GM18508 (cell line): ENCODE measurements at regions not wholly inside any gene's neighbourhood (a gene's known extent, or its start where the extent isn't known, plus 50 kb on each side); places are given as distances from the start of the nearest gene placed in this dataset.

Source experiments
- ATAC-seq: cut with Tn5 transposase; IDR thresholded peaks from one replicate; pipeline ENCODE4 v1.9.1; 2021; ENCODE audit warnings: moderate number of reproducible peaks; ENCODE audit not compliant: insufficient read depth, unreplicated experiment

GRCh38 chr6:22873513-22874136 lies 304.3 kb downstream of the HDGFL1 start:
- no peak for ATAC-seq

DNA sequence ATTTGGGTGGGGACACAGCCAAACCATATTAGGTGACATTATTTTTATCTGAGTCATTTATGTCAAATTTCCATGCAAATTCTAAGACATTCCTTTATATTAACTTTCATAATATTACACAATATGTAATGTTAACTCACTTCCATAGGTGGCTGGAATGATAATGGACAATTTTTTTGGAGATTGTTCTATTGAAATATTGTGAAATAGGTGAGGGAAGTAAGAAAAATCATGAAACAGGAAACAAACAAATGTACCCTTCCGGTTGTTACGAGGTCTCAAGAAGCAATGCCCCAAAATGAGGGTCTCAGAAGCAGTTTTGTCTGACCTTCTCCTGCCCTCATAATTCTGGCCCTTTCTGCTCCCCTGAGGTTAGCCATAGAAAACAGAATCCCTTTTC lies 306.5 kb downstream of the HDGFL1 start:
- no peak for ATAC-seq

DNA sequence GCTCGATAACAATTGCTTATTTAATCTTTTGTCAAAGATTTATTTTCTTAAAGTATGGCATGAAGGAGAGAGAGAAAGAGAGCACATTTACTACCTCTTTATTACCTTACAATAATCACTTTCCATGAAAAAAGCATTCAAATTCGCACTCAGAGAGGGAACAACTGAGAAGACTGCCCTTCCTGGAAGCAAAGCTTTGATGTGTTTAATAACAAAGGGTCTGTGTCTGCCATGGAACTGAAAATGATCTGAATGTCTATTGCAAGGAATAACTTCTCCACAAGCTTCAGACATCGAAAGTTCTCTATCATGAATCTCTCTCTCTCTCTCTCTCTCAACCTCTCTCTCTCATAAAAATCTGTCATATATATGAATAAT lies 308.9 kb downstream of the HDGFL1 start:
- ATAC-seq, result no peak

DNA sequence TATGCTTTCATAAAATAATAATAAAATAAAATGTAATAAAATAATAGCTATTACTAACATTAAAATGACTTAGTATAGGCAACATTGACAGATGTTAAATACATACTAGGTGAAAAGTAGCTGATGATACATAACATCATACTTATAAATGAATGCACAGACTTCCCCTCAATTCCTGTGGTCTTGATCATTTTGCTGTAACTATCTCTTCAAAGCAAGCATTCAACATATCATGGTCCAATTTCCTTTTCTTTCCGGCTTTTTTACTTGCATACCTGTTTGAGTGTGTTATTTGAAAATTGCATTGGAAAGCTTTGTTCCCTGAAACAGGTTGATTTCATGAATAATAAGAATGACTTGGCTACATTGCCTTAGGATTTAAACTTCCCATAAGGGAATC lies 309.3 kb downstream of the HDGFL1 start:
- no peak for ATAC-seq

- no peak for ATAC-seq
Observed at GRCh38 chr6:22880686-22881433, 311.5 kb downstream of the HDGFL1 start.

GRCh38 chr6:22882581-22882980 lies 313.2 kb downstream of the HDGFL1 start:
- no peak for ATAC-seq

DNA sequence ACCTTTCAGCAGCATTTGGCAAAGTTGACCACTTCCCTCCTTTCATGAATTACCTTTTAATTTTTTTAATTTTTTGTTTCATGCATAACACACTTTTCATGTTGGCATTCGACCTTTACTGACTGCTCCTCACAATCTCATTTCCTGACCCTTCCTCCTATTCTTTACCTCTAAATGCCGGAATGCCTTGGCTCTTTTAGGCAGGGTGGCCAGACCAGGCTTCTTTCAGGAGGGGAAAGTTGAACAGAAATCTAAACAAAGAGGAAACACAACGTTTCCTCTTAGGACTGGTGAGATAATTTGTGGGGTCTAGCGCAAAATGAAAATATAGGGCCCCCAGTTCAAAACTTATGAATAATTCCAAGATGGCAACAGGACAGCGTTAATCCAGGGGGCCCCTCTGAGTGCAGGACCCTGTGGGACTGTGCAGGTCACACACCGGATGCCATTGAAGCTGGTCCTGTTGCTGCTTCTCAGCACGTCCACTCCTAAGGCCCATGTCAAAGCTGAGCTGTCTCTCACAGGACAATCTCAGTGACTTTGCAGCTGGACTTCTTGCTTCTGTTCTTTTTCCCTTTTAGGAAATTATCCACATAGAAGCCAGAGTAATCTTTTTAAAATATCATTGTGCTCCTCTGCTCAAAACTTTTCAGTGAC lies 313.8 kb downstream of the HDGFL1 start:
- ATAC-seq, result no peak

GRCh38 chr6:22884456-22884855 lies 315.1 kb downstream of the HDGFL1 start:
- ATAC-seq, result no peak

GRCh38 chr6:22886650-22887581 lies 317.6 kb downstream of the HDGFL1 start:
- no peak for ATAC-seq

DNA sequence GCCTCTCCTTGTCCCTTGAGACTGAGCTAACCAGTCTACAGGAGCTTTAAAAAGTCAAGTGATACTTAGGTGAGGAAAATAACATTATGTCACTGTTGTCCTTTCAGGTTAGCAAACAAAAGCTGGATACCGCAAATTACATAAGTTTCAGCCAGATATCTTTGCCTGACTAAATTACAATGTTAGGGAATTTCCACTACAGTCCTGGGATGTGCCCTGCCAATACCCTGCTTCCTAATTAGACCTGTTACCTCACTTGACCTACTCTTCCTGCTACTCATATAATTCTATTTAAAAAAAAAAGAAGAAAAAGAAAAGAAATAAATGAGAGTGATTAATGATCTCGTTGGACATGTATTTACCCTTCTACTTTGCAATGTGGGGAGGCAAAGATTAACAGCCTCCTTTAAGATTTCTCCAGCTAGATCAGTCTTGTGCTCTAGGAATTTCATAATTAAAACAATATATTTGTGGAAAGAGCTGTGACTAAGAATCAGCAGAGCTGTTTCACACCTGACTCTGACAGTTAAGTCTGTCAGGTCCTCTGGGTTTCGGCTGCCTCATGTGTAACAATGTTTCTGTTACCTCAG lies 318.9 kb downstream of the HDGFL1 start:
- ATAC-seq, result no peak

DNA sequence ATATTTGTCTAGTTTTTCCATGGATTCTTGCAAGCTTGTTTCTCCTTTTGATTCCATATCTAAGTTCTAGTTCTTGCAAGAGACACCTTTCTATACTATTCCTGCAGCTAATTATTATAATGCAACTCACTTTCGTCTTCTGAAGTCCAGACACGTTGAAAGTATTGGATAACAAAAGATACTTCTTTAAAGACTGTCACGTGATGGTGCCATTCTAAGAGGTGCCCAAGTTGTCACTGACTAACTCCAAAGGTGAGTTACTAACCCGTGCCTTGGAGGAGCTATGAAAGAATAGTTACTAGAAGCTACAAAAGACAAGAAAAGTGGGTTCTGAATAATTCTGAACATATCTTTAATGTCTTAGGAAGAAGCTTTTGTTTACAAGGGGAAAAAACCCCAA lies 322.6 kb downstream of the HDGFL1 start:
- no peak for ATAC-seq

DNA sequence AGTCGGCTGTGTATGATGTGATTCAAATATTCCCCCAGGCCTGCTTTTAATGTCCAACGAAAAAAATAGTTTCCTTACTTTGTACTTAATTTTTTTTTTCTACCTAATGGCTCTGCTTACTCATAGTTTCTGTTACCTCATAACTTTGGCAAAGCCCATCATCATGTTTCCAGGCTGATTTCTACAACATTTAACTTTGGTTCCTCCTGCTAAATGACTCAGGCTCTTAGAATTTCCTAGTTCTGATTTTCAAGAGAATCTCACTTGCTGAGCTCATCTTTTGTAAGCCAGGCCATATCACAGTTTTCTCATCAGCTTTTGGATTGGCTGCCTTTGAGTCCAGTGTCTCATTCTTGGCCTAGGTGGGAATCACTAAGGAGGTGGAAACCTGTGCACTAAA lies 323.1 kb downstream of the HDGFL1 start:
- no peak for ATAC-seq

DNA sequence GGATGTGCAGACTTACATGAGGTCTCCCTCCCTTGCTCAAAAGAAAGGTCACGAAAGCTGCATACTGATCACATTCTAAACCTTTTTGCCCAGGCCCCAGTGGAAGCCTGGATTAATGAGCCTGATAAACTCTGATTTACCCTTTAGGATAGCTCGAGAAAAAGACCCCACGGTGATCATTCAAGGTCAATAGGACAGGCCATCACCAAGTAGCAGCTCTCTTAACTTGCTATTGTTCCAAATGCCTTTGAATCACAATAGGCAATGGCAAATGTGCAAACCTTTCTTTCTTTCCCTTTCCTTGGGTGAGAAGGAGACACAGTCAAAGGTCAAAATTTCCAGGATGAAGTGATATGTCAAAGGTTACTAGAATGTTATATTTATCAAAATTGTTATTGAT lies 327.3 kb downstream of the HDGFL1 start:
- no peak for ATAC-seq

GRCh38 chr6:22899426-22899825 lies 330.1 kb downstream of the HDGFL1 start:
- ATAC-seq, result no peak

DNA sequence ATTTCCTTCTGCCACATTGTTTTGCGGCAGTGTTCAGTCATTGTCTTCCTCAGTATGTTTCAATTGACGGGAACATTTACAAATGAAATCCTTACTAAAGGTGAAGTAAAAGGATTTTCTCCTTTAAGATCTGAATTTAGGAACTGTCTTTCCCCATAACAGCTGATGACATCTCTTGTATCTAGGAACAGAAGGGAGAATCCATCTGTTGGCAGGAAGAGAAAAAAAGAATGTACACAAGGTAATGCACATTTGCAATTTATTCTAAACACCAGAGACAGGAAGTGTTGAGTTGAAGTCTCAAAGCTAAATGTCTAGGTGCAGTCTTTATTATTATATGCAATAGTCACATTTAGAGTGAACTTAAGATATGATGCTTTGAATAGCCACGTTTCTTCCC lies 334.5 kb downstream of the HDGFL1 start:
- ATAC-seq, result no peak

DNA sequence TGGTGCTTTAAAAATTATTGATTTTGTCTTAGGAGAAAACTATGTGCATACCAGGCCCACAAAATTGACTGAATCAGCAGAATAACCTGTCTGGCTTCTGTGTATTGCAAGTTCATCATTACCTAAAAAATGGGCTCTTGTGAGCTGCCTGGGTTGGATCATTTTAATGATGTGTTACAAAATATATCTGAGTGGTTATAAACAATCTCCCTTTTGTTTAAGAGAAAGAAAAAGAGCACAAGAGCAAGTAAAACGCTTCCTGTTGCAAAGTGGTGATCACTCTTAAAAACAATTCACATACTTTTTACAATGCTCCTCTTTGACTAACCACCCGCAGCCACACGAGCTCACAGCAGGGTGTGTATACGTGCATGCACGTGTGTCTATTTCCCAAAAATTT lies 335.1 kb downstream of the HDGFL1 start:
- ATAC-seq, result no peak

GRCh38 chr6:22906091-22906549 lies 336.8 kb downstream of the HDGFL1 start:
- ATAC-seq, result no peak

DNA sequence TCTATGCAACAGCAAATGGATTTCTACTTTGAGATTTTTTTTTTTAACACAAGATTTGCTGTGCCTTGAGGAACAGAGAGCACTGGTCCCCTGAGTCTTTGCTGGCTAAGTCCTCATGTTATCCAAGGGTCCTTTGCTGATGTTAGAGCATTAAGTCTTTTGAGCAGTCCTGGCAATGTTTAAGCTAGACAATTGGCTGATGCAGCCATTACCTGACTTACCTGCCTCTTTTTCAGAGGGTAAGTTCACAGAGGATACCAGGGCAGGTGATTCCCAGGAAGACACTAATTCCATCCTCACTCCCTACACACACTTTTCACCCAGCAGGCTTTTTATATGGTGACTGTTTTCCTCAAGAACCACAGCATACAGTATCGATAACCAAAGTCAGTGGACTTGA lies 337.7 kb downstream of the HDGFL1 start:
- no peak for ATAC-seq

- no peak for ATAC-seq
Observed at GRCh38 chr6:22910370-22910769, 341.0 kb downstream of the HDGFL1 start.

DNA sequence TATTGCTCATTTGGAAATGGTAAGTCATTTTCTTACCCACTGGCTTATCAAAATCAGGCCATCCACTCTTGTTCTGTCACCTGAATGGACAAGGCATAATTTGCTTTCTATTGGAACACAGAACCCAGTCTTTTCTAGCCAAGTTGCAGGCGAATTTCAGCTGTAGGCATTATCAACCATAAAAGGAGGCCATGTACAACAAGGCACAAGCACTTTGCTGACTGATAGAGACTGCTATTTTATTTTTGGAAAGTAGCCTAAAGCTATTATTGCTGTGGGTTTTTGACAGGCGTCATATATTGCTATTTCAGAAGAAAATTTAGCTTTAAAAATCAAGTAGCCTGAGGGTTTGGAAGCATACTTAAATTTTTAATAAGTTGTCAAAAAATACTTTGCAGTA lies 344.2 kb downstream of the HDGFL1 start:
- ATAC-seq, result no peak
